Esophagus muscularis mucosa (tissue), 4 donors: ENCODE measurements at regions not wholly inside any gene's neighbourhood (a gene's known extent, or its start where the extent isn't known, plus 50 kb on each side); places are given as distances from the start of the nearest gene placed in this dataset.

ENCODE experiments used
- DNase-seq: peaks from one replicate; pipeline ENCODE4 v3.0.0-alpha.2; 2017; ENCODE audit errors: extremely low spot score
- H3K27ac ChIP-seq, 4 donors: fragments of 200-600 bp; sonication (generic); replicated peaks in 1 of 4; 1 replicate in 3 of 4; 2 replicates in 1 of 4; pipeline ENCODE4 v1.5.1; 2016 to 2019; ENCODE audit warnings: mild to moderate bottlenecking in 1 of 4
- H3K27me3 ChIP-seq, 4 donors: fragments of 200-600 bp; sonication (generic); one replicate each; pipeline versions ENCODE4 v1.5.1 to v1.6.0; 2016 to 2019
- H3K36me3 ChIP-seq, 4 donors: fragments of 200-600 bp; sonication (generic); one replicate each; pipeline ENCODE4 v1.5.1; 2016 to 2019
- H3K4me1 ChIP-seq, 4 donors: fragments of 200-600 bp; sonication (generic); one replicate each; pipeline ENCODE4 v1.5.1; 2016 to 2019
- H3K4me3 ChIP-seq, 4 donors: fragments of 200-600 bp; sonication (generic); 1 replicate in 2 of 4; 2 replicates in 2 of 4; pipeline ENCODE4 v1.5.1; 2016 to 2019; ENCODE audit warnings: mild to moderate bottlenecking in 4 of 4, moderate library complexity in 1 of 4
- H3K9me3 ChIP-seq, 4 donors: fragments of 200-600 bp; sonication (generic); 1 replicate in 3 of 4; 2 replicates in 1 of 4; pipeline ENCODE4 v1.5.1; 2016 to 2019
- EP300 ChIP-seq: sonication (generic); formaldehyde crosslinking; IDR thresholded peaks from one replicate; pipeline ENCODE4 v1.6.1; 2017; ENCODE audit warnings: antibody characterized with exemption
- POLR2A ChIP-seq: fragments of 450-650 bp; IDR thresholded peaks from one replicate; pipeline ENCODE4 v1.6.1; 2017; ENCODE audit warnings: antibody characterized with exemption, moderate library complexity, mild to moderate bottlenecking, low read depth
- POLR2AphosphoS5 ChIP-seq, 2 donors: sonication (generic); formaldehyde crosslinking; IDR thresholded peaks; one replicate each; pipeline ENCODE4 v1.6.1; 2017; ENCODE audit warnings: antibody characterized with exemption in 2 of 2
- whole genome bisulfite sequencing: methylation state at CpG from one replicate; pipeline ENCODE4 v1.1.5; 2018; 5-methylcytosine and 5-hydroxymethylcytosine counted together
- intact Hi-C: fragments of 100-400 bp; cut with DNase I; formaldehyde crosslinking; loops from one replicate; pipeline ENCODE4 v1.15.1; 2023
- TF ChIP-seq, protein P1 (sequence below), 3 experiments: fragments of 200-600 bp in 2 of 3; fragments of 450-650 bp in 1 of 3; sonication (generic) in 2 of 3; IDR thresholded peaks; one replicate each; pipeline ENCODE4 v1.5.1; 2017 to 2019; ENCODE audit warnings: antibody characterized with exemption in 3 of 3, mild to moderate bottlenecking in 2 of 3, moderate library complexity in 1 of 3

GRCh38 chr6:167399599-167399998 is 74.7 kb downstream of the TTLL2 start:
- Histone ChIP-seq H3K4me3 (no peak overlapping the region), H3K4me1 (no peaks in the 10 kb centered on the region), H3K27ac (no peak overlapping the region), H3K36me3 (no peaks in the 10 kb centered on the region), H3K9me3 (no peaks in the 10 kb centered on the region), H3K27me3 (peaks cover 0 to 5% (median 0%) of the 10 kb centered on the region in 4 donors)
- no peak for DNase-seq
- WGBS: 88% methylated on average over 17 of the region's 17 CpGs
- TF ChIP-seq EP300 (no peak), POLR2A (no peak), POLR2AphosphoS5 (IDR thresholded peaks at IDR 0.05) (no peak)
- TF ChIP-seq, protein P1, sequence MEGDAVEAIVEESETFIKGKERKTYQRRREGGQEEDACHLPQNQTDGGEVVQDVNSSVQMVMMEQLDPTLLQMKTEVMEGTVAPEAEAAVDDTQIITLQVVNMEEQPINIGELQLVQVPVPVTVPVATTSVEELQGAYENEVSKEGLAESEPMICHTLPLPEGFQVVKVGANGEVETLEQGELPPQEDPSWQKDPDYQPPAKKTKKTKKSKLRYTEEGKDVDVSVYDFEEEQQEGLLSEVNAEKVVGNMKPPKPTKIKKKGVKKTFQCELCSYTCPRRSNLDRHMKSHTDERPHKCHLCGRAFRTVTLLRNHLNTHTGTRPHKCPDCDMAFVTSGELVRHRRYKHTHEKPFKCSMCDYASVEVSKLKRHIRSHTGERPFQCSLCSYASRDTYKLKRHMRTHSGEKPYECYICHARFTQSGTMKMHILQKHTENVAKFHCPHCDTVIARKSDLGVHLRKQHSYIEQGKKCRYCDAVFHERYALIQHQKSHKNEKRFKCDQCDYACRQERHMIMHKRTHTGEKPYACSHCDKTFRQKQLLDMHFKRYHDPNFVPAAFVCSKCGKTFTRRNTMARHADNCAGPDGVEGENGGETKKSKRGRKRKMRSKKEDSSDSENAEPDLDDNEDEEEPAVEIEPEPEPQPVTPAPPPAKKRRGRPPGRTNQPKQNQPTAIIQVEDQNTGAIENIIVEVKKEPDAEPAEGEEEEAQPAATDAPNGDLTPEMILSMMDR (IDR thresholded peaks at IDR 0.05): no peak
- intact Hi-C loops: no loop called here

DNA sequence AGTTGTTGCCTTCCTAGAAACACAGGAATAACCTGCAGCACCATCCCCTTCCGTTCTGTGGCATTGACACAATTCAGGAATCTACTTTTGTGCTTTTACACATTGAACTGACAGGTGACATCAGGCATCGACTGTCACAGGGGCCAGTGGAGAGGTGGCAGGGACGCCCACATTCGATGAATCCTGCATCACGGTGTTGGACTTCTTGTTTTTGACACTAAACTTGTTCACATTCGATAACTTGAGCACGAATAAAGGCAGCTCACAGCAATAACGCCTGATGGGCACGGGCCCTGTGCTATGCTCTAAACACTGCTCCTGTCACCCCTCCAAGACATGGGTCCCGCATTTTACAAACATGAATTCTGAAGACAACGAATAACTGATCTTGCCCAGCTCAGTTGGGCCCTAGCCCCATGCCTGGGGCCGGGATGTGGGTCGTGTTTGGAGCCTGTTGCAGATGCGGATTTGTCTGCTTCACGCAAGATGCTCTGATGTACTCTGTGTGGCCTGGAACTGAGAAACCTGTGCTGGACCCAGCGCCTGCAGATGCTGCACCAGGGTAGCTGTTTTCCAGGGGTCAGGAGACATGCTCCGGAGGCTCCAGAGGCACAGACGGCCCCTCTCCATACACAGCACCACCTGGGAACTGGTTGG is 75.7 kb downstream of the TTLL2 start:
- WGBS: 86% methylated on average over 15 of the region's 18 CpGs
- no peak for DNase-seq
- intact Hi-C loops: no loop called here
- Histone ChIP-seq H3K4me3 (no peak overlapping the region), H3K36me3 (no peaks in the 10 kb centered on the region), H3K9me3 (no peaks in the 10 kb centered on the region), H3K27ac (no peak overlapping the region), H3K4me1 (no peaks in the 10 kb centered on the region), H3K27me3 (peaks cover 0 to 9% (median 0%) of the 10 kb centered on the region in 4 donors)
- TF ChIP-seq, protein P1 (IDR thresholded peaks at IDR 0.05): no peak
- TF ChIP-seq EP300 (no peak), POLR2AphosphoS5 (IDR thresholded peaks at IDR 0.05) (no peak), POLR2A (no peak)

GRCh38 chr6:167401525-167402194 is 76.8 kb downstream of the TTLL2 start:
- Histone ChIP-seq H3K27me3 (peaks cover 0 to 20% (median 0%) of the 10 kb centered on the region in 4 donors), H3K9me3 (no peaks in the 10 kb centered on the region), H3K36me3 (no peaks in the 10 kb centered on the region), H3K27ac (no peak overlapping the region), H3K4me1 (no peaks in the 10 kb centered on the region), H3K4me3 (no peak overlapping the region)
- intact Hi-C loops: no loop called here
- 68% methylated on average over 15 of the region's 20 CpGs for WGBS
- no peak for DNase-seq
- TF ChIP-seq, protein P1 (IDR thresholded peaks at IDR 0.05): no peak
- TF ChIP-seq POLR2AphosphoS5 (IDR thresholded peaks at IDR 0.05) (no peak), EP300 (no peak), POLR2A (no peak)

GRCh38 chr6:167402195-167402686 is 77.4 kb downstream of the TTLL2 start:
- WGBS: 88% methylated on average over 12 of the region's 16 CpGs
- H3K4me3 ChIP-seq: no peak overlapping the region
- intact Hi-C loops: no loop called here
- no peaks in the 10 kb centered on the region for H3K4me1 ChIP-seq
- no peak overlapping the region for H3K27ac ChIP-seq
- H3K27me3 ChIP-seq: peaks cover 0 to 20% (median 0%) of the 10 kb centered on the region in 4 donors
- TF ChIP-seq EP300 (no peak), POLR2A (no peak), POLR2AphosphoS5 (IDR thresholded peaks at IDR 0.05) (no peak)
- TF ChIP-seq, protein P1 (IDR thresholded peaks at IDR 0.05): no peak
- H3K9me3 ChIP-seq: no peaks in the 10 kb centered on the region
- no peaks in the 10 kb centered on the region for H3K36me3 ChIP-seq
- DNase-seq: no peak
